A549 (cell line): ENCODE measurements at regions not wholly inside any gene's neighbourhood (a gene's known extent, or its start where the extent isn't known, plus 50 kb on each side); places are given as distances from the start of the nearest gene placed in this dataset.

ENCODE experiments used
- CTCF ChIP-seq: fragments of >200 bp; sonication (Bioruptor Twin); formaldehyde crosslinking; IDR thresholded peaks from 3 replicates; pipeline ENCODE4 v1.5.1; 2016
- HDAC2 ChIP-seq: fragments of 200-600 bp; sonication (generic); IDR thresholded peaks from 2 replicates; pipeline ENCODE4 v1.6.1; 2016
- MAZ ChIP-seq: fragments of 150-350 bp; IDR thresholded peaks from 2 replicates; pipeline ENCODE4 v1.6.1; 2014; ENCODE audit warnings: antibody characterized with exemption, low read depth, low read length, borderline replicate concordance
- POLR2A ChIP-seq: IDR thresholded peaks from 2 replicates; pipeline ENCODE4 v1.6.1; 2012; ENCODE audit warnings: mild to moderate bottlenecking, low read length
- POLR2AphosphoS2 ChIP-seq: conservative IDR thresholded peaks from 2 replicates; pipeline ENCODE4 v1.6.1; 2012; ENCODE audit warnings: low read length, improper control_type of control experiment, inconsistent platforms

- TF ChIP-seq POLR2AphosphoS2 (no peak), CTCF (no peak), HDAC2 (no peak), POLR2A (no peak), MAZ (no peak)
Measured at GRCh38 chr7:13067036-13067435, 379.6 kb downstream of the ARL4A start.
